ENCODE measurements at regions not wholly inside any gene's neighbourhood (a gene's known extent, or its start where the extent isn't known, plus 50 kb on each side); places are given as distances from the start of the nearest gene placed in this dataset.

GRCh38 chr2:15073664-15074063, 441.1 kb downstream of the LRATD1 start:
- ATAC-seq: no peak
- TF ChIP-seq TOX (CRISPR knock-in tag; IDR thresholded peaks at IDR 0.05; ENCODE audit: borderline replicate concordance) (no peak), ISL1 (CRISPR knock-in tag; IDR thresholded peaks at IDR 0.05) (peak; percentile 45; the same call in 1 of the 2 replicates), BACH2 (CRISPR knock-in tag; IDR thresholded peaks at IDR 0.05; ENCODE audit: borderline replicate concordance) (no peak), SNAI2 (CRISPR knock-in tag; IDR thresholded peaks at IDR 0.05) (no peak)

- TF ChIP-seq TCF4 (CRISPR knock-in tag; IDR thresholded peaks at IDR 0.05; ENCODE audit: borderline replicate concordance): no peak
- TF ChIP-seq OSR1 (CRISPR knock-in tag; IDR thresholded peaks at IDR 0.05): no peak
- TF ChIP-seq CSRNP3 (CRISPR knock-in tag; IDR thresholded peaks at IDR 0.05): no peak
- TF ChIP-seq ARNTL (CRISPR knock-in tag; IDR thresholded peaks at IDR 0.05; ENCODE audit: borderline replicate concordance, low read depth): no peak
- TF ChIP-seq ESRRG (CRISPR knock-in tag; IDR thresholded peaks at IDR 0.05): no peak
- TF ChIP-seq GLIS3 (CRISPR knock-in tag; IDR thresholded peaks at IDR 0.05): no peak
- TF ChIP-seq PATZ1 (CRISPR knock-in tag; IDR thresholded peaks at IDR 0.05; ENCODE audit: borderline replicate concordance): no peak
- no peak for TF ChIP-seq POU6F1 (CRISPR knock-in tag; IDR thresholded peaks at IDR 0.05; ENCODE audit: borderline replicate concordance, low read depth)
- TF ChIP-seq TSHZ2 (CRISPR knock-in tag; IDR thresholded peaks at IDR 0.05): no peak
- no peak for TF ChIP-seq BACH2 (CRISPR knock-in tag; IDR thresholded peaks at IDR 0.05; ENCODE audit: borderline replicate concordance)
- no peak for TF ChIP-seq CREB5 (CRISPR knock-in tag; IDR thresholded peaks at IDR 0.05; ENCODE audit: low read depth)
- TF ChIP-seq ZFP3 (CRISPR knock-in tag; IDR thresholded peaks at IDR 0.05): no peak
- no peak for TF ChIP-seq CSDC2 (CRISPR knock-in tag; IDR thresholded peaks at IDR 0.05)
- TF ChIP-seq ZNF565 (CRISPR knock-in tag; conservative IDR thresholded peaks at IDR 0.05; ENCODE audit: low read depth): no peak
- TF ChIP-seq TOX (CRISPR knock-in tag; IDR thresholded peaks at IDR 0.05; ENCODE audit: borderline replicate concordance): no peak
- no peak for TF ChIP-seq ZC3H10 (CRISPR knock-in tag; IDR thresholded peaks at IDR 0.05)
- no peak for TF ChIP-seq PPARA (CRISPR knock-in tag; IDR thresholded peaks at IDR 0.05; ENCODE audit: borderline replicate concordance)
- ATAC-seq: no peak
Observed at GRCh38 chr2:15074319-15074718, 441.8 kb downstream of the LRATD1 start.

GRCh38 chr2:15074751-15075700, 442.5 kb downstream of the LRATD1 start:
- TF ChIP-seq ARNTL (CRISPR knock-in tag; IDR thresholded peaks at IDR 0.05; ENCODE audit: borderline replicate concordance, low read depth) (no peak), TSHZ2 (CRISPR knock-in tag; IDR thresholded peaks at IDR 0.05) (no peak), PATZ1 (CRISPR knock-in tag; IDR thresholded peaks at IDR 0.05; ENCODE audit: borderline replicate concordance) (no peak), ZNF70 (CRISPR knock-in tag; IDR thresholded peaks at IDR 0.05) (no peak), SNAI2 (CRISPR knock-in tag; IDR thresholded peaks at IDR 0.05) (no peak), PPARA (CRISPR knock-in tag; IDR thresholded peaks at IDR 0.05; ENCODE audit: borderline replicate concordance) (no peak), BACH2 (CRISPR knock-in tag; IDR thresholded peaks at IDR 0.05; ENCODE audit: borderline replicate concordance) (no peak), GLIS3 (CRISPR knock-in tag; IDR thresholded peaks at IDR 0.05) (no peak), ZFP3 (CRISPR knock-in tag; IDR thresholded peaks at IDR 0.05) (no peak), ZFP30 (CRISPR knock-in tag; IDR thresholded peaks at IDR 0.05) (no peak), ZNF565 (CRISPR knock-in tag; conservative IDR thresholded peaks at IDR 0.05; ENCODE audit: low read depth) (no peak)
- no peak for ATAC-seq
